Stimulated activated CD8-positive, alpha-beta memory T cell treated with anti-CD3 and anti-CD28 coated beads, Interleukin-15, amount 100 ng/mL, for 1 hour (primary cell): ENCODE measurements at regions not wholly inside any gene's neighbourhood (a gene's known extent, or its start where the extent isn't known, plus 50 kb on each side); places are given as distances from the start of the nearest gene placed in this dataset.

ENCODE experiments used
- DNase-seq: peaks from one replicate; pipeline ENCODE4 v3.0.0-alpha.2; 2020; ENCODE audit warnings: low read depth

GRCh38 chr1:181430015-181430885, 53.1 kb upstream of the CACNA1E start:
- DNase-seq, result no peak
